CD4-positive, alpha-beta T cell (primary cell): ENCODE measurements at regions not wholly inside any gene's neighbourhood (a gene's known extent, or its start where the extent isn't known, plus 50 kb on each side); places are given as distances from the start of the nearest gene placed in this dataset.
"Not testable (repeated sequence)": the region's sequence is repeated elsewhere in the genome, so short reads cannot be mapped to it uniquely, and the experiment has no call there.

Source experiments
- ATAC-seq: fragments of 200-7000 bp; cut with Tn5 transposase; one replicate; pipeline ENCODE4 v1.10.0; 2022; ENCODE audit warnings: mild to moderate bottlenecking; ENCODE audit not compliant: poor library complexity
- CTCF ChIA-PET: fragments of 350-600 bp; sonication (Branson Sonifier 250); formaldehyde crosslinking; loops from one replicate; lab custom pipeline; 2021; ENCODE audit warnings: antibody characterized with exemption, inconsistent platforms; lab: Charles Lee
- POLR2A ChIA-PET: fragments of 350-600 bp; sonication (Branson Sonifier 250); formaldehyde crosslinking; loops from one replicate; lab custom pipeline; 2021; ENCODE audit warnings: antibody characterized with exemption, inconsistent platforms; lab: Charles Lee
- DNase-seq, 14 experiments: peaks; one replicate each; pipeline ENCODE4 v3.0.0-alpha.2; 2013 to 2020; ENCODE audit warnings: mixed read lengths in 2 of 14
- H3K27ac ChIP-seq, 2 donors: one replicate each; pipeline versions ENCODE4 v1.5.1 to v1.7.0; 2013; ENCODE audit warnings: low read length in 2 of 2, low read depth in 1 of 2, mild to moderate bottlenecking in 1 of 2
- H3K27me3 ChIP-seq, 2 experiments: 1 replicate in 1 of 2; 2 replicates in 1 of 2; pipeline versions ENCODE4 v1.6.1 to v1.7.0; 2013; ENCODE audit warnings: low read length in 2 of 2, control low read depth in 1 of 2, mild to moderate bottlenecking in 1 of 2, moderate library complexity in 1 of 2; ENCODE audit not compliant: insufficient read depth in 2 of 2, control insufficient read depth in 1 of 2
- H3K36me3 ChIP-seq: one replicate; pipeline ENCODE4 v1.6.1; 2013; ENCODE audit warnings: low read length, control low read depth; ENCODE audit not compliant: insufficient read depth
- H3K4me1 ChIP-seq: one replicate; pipeline ENCODE4 v1.6.1; 2013; ENCODE audit warnings: low read length, control low read depth; ENCODE audit not compliant: insufficient read depth
- H3K4me3 ChIP-seq: one replicate; pipeline ENCODE4 v1.5.1; 2013; ENCODE audit warnings: mild to moderate bottlenecking, low read length, moderate library complexity
- H3K9me3 ChIP-seq, 2 experiments: 1 replicate in 1 of 2; 2 replicates in 1 of 2; pipeline versions ENCODE4 v1.6.1 to v1.7.0; 2013; ENCODE audit warnings: low read length in 2 of 2, mild to moderate bottlenecking in 2 of 2, control low read depth in 1 of 2, moderate library complexity in 1 of 2; ENCODE audit not compliant: control insufficient read depth in 1 of 2, insufficient read depth in 1 of 2
- H3K27ac Mint-ChIP-seq: one replicate; pipeline ENCODE4 v1.8.0; 2020; ENCODE audit warnings: mixed read lengths
- H3K27me3 Mint-ChIP-seq: one replicate; pipeline ENCODE4 v1.8.0; 2021; ENCODE audit warnings: mixed read lengths
- H3K36me3 Mint-ChIP-seq: one replicate; pipeline ENCODE4 v1.8.0; 2021; ENCODE audit warnings: low read depth, mixed read lengths
- H3K4me1 Mint-ChIP-seq: one replicate; pipeline ENCODE4 v1.8.0; 2021; ENCODE audit warnings: low read depth, mixed read lengths
- H3K4me3 Mint-ChIP-seq: one replicate; pipeline ENCODE4 v1.8.0; 2020; ENCODE audit warnings: mild to moderate bottlenecking, mixed read lengths
- H3K9me3 Mint-ChIP-seq: one replicate; pipeline ENCODE4 v1.8.0; 2020; ENCODE audit warnings: mixed read lengths
- CTCF ChIP-seq: fragments of 200-600 bp; IDR thresholded peaks from one replicate; pipeline ENCODE4 v1.8.0; 2022; ENCODE audit warnings: antibody characterized with exemption, mild to moderate bottlenecking
- intact Hi-C, 2 experiments: fragments of 100-400 bp; cut with DNase I in 1 of 2; cut with micrococcal nuclease in 1 of 2; formaldehyde crosslinking; loops; one replicate each; pipeline versions ENCODE4 v1.15.1 to v1.9.0; 2023 to 2025; cut with DNase I, micrococcal nuclease

DNA sequence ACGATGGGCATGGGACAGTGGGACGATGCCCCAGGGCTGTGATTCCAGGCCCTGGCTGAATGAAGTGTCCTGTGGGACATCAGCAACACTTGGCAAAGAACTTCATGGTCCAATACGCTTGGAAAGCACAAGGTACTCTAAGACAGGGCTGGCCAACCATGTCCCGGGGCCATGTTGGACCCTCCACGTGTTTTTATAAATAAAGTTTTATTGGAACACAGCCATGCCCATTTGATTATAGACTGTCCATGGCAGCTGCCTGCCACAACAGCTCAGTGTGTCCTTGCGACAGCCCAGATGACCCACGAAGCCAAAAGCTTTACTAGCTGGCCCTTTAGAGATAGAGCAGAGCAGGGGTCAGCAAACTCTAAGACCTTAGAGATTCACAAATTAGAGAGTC lies 282.1 kb downstream of the C16orf95 start:
- H3K27ac ChIP-seq: no peak overlapping the region
- H3K4me3 ChIP-seq: no peak overlapping the region
- ChIA-PET CTCF (no interaction called here), POLR2A (no interaction called here)
- no peak for ATAC-seq
- H3K4me1 ChIP-seq: no peaks in the 10 kb centered on the region
- Mint-ChIP-seq H3K4me1 (no peaks in the 10 kb centered on the region), H3K36me3 (no peaks in the 10 kb centered on the region), H3K27me3 (peaks cover 10% of the 10 kb centered on the region), H3K27ac (no peak overlapping the region), H3K9me3 (no peaks in the 10 kb centered on the region), H3K4me3 (no peak overlapping the region)
- H3K9me3 ChIP-seq: peaks cover 0 to 31% of the 10 kb centered on the region in 2 experiments
- intact Hi-C loops: no loop called here
- TF ChIP-seq CTCF: no peak
- DNase-seq: no peak
- no peaks in the 10 kb centered on the region for H3K36me3 ChIP-seq
- H3K27me3 ChIP-seq: no peaks in the 10 kb centered on the region

DNA sequence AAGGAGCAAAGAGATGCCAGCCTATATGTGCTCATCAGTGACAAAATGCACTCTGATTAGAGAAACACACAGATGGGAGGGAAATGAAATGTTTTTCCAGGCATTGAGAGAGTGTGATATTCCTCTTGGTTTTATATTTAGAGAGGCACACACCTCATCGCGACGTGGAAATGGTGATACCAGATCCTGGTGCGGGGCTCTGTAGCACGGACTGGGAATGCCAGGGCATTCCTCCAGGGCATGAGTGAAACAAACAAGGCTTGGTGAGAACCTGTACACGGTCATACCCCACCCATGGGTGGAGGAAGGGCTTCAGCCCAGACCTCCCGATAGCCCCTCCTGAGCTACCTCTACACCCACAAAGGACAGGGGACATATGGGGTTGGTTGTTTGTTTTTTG lies 280.2 kb downstream of the C16orf95 start:
- ATAC-seq (no peak), DNase-seq (no peak)
- H3K9me3 Mint-ChIP-seq: no peaks in the 10 kb centered on the region
- Histone ChIP-seq H3K9me3 (peaks cover 0 to 24% of the 10 kb centered on the region in 2 experiments), H3K27ac (no peak overlapping the region), H3K4me3 (no peak overlapping the region), H3K36me3 (no peaks in the 10 kb centered on the region), H3K27me3 (no peaks in the 10 kb centered on the region), H3K4me1 (no peaks in the 10 kb centered on the region)
- POLR2A ChIA-PET: no interaction called here
- H3K4me1 Mint-ChIP-seq: no peaks in the 10 kb centered on the region
- H3K27me3 Mint-ChIP-seq: peaks cover 7% of the 10 kb centered on the region
- no peaks in the 10 kb centered on the region for H3K36me3 Mint-ChIP-seq
- CTCF ChIA-PET: no interaction called here
- H3K4me3 Mint-ChIP-seq: no peak overlapping the region
- H3K27ac Mint-ChIP-seq: no peak overlapping the region
- intact Hi-C loops: no loop called here
- no peak for TF ChIP-seq CTCF

DNA sequence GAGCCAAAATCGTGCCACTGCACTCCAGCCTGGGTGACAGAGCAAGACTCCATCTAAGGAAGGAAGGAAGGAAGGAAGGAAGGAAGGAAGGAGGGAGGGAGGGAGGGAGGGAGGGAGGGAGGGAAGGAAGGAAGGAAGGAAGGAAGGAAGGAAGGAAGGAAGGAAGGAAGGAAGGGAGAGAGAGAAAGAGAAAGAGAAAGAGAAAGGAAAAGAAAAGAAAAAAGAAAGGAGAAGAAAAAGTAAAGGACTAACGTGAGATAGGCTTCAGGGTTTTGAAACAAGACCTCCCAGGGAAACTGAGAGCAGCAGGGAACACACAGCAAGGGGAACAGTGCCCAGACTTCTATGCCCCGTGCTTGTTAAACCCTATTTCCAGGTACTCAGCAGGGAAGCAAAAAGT lies 278.7 kb downstream of the C16orf95 start:
- ATAC-seq, DNase-seq, H3K27me3 ChIP-seq, H3K4me3 ChIP-seq, H3K27me3 Mint-ChIP-seq, H3K27ac ChIP-seq, CTCF ChIA-PET, intact Hi-C loops, H3K4me1 Mint-ChIP-seq, H3K4me3 Mint-ChIP-seq, H3K36me3 Mint-ChIP-seq, H3K9me3 Mint-ChIP-seq, H3K36me3 ChIP-seq, H3K27ac Mint-ChIP-seq, POLR2A ChIA-PET, H3K4me1 ChIP-seq: not testable (repeated sequence)
- peaks cover 0 to 16% of the 10 kb centered on the region in 2 experiments for H3K9me3 ChIP-seq
